Smooth muscle cell (in vitro differentiated cells): ENCODE measurements at regions not wholly inside any gene's neighbourhood (a gene's known extent, or its start where the extent isn't known, plus 50 kb on each side); places are given as distances from the start of the nearest gene placed in this dataset.
"Not testable (repeated sequence)": the region's sequence is repeated elsewhere in the genome, so short reads cannot be mapped to it uniquely, and the experiment has no call there.

Experiments
- DNase-seq: peaks from one replicate; lab custom pipeline; 2025; ENCODE audit not compliant: unreplicated experiment; lab: John Stamatoyannopoulos, UW
- H2AFZ ChIP-seq: fragments of 200-600 bp; sonication (generic); 2 replicates; pipeline ENCODE4 v1.6.0; 2016; ENCODE audit warnings: antibody characterized with exemption, low read depth, mild to moderate bottlenecking
- H3F3A ChIP-seq: fragments of 200-600 bp; sonication (generic); 2 replicates; pipeline ENCODE4 v1.6.0; 2017; ENCODE audit warnings: antibody characterized with exemption, low read depth
- H3K27ac ChIP-seq: fragments of 200-600 bp; sonication (generic); 2 replicates; pipeline ENCODE4 v1.5.1; 2016; ENCODE audit warnings: low read depth, mild to moderate bottlenecking
- H3K27me3 ChIP-seq: fragments of 200-600 bp; sonication (generic); 2 replicates; pipeline ENCODE4 v1.6.1; 2016; ENCODE audit warnings: low read depth, mild to moderate bottlenecking
- H3K36me3 ChIP-seq: fragments of 200-600 bp; sonication (generic); 2 replicates; pipeline ENCODE4 v1.5.1; 2016; ENCODE audit warnings: low read depth
- H3K4me1 ChIP-seq: fragments of 200-600 bp; sonication (generic); 2 replicates; pipeline ENCODE4 v1.5.1; 2016; ENCODE audit warnings: low read depth
- H3K4me2 ChIP-seq: fragments of 200-600 bp; sonication (generic); 2 replicates; pipeline ENCODE4 v1.6.0; 2016; ENCODE audit warnings: mild to moderate bottlenecking
- H3K4me3 ChIP-seq: fragments of 200-600 bp; sonication (generic); 2 replicates; pipeline ENCODE4 v1.5.1; 2016; ENCODE audit warnings: mild to moderate bottlenecking
- H3K79me2 ChIP-seq: fragments of 200-600 bp; sonication (generic); 2 replicates; pipeline ENCODE4 v1.6.0; 2016; ENCODE audit warnings: low read depth, mild to moderate bottlenecking
- H3K9ac ChIP-seq: fragments of 200-600 bp; sonication (generic); 2 replicates; pipeline ENCODE4 v1.6.0; 2016; ENCODE audit warnings: low read depth
- H3K9me3 ChIP-seq: fragments of 200-600 bp; sonication (generic); replicated peaks from 2 replicates; pipeline ENCODE4 v1.5.1; 2016; ENCODE audit warnings: low read depth
- H4K20me1 ChIP-seq: fragments of 200-600 bp; sonication (generic); 2 replicates; pipeline ENCODE4 v1.6.0; 2016; ENCODE audit warnings: low read depth
- CTCF ChIP-seq: fragments of 200-600 bp; sonication (generic); IDR thresholded peaks from 2 replicates; pipeline ENCODE4 v1.5.1; 2017; ENCODE audit warnings: borderline replicate concordance, mild to moderate bottlenecking, antibody characterized with exemption; ENCODE audit not compliant: insufficient read depth, poor library complexity, severe bottlenecking
- WGBS: methylation state at CpG from one replicate; pipeline ENCODE4 v1.1.7; 2016; ENCODE audit warnings: low lambda C conversion rate; 5-methylcytosine and 5-hydroxymethylcytosine counted together

GRCh38 chr4:162838671-162839070 is 328.0 kb downstream of the NAF1 start:
- H3K4me1 ChIP-seq: no peaks in the 10 kb centered on the region
- no peaks in the 10 kb centered on the region for H3F3A ChIP-seq
- no peaks in the 10 kb centered on the region for H3K9me3 ChIP-seq
- no peak for TF ChIP-seq CTCF
- H3K79me2 ChIP-seq: no peaks in the 10 kb centered on the region
- no peaks in the 10 kb centered on the region for H3K27me3 ChIP-seq
- H3K27ac ChIP-seq: no peak overlapping the region
- WGBS: 65% methylated on average over 1 of the region's 1 CpG
- no peak overlapping the region for H3K9ac ChIP-seq
- H3K4me2 ChIP-seq: no peak overlapping the region
- no peak overlapping the region for H3K4me3 ChIP-seq
- no peak for DNase-seq
- no peaks in the 10 kb centered on the region for H3K36me3 ChIP-seq
- H2AFZ ChIP-seq: no peak overlapping the region
- H4K20me1 ChIP-seq: no peaks in the 10 kb centered on the region

- no peak overlapping the region for H3K4me3 ChIP-seq
- 97% methylated on average over 1 of the region's 1 CpG for WGBS
- no peak overlapping the region for H3K27ac ChIP-seq
- no peak for DNase-seq
- no peak overlapping the region for H2AFZ ChIP-seq
- no peaks in the 10 kb centered on the region for H3F3A ChIP-seq
- H4K20me1 ChIP-seq: no peaks in the 10 kb centered on the region
- no peaks in the 10 kb centered on the region for H3K27me3 ChIP-seq
- no peaks in the 10 kb centered on the region for H3K9me3 ChIP-seq
- no peaks in the 10 kb centered on the region for H3K79me2 ChIP-seq
- H3K4me2 ChIP-seq: no peak overlapping the region
- H3K36me3 ChIP-seq: no peaks in the 10 kb centered on the region
- H3K4me1 ChIP-seq: no peaks in the 10 kb centered on the region
- TF ChIP-seq CTCF: no peak
- no peak overlapping the region for H3K9ac ChIP-seq
These were observed 329.0 kb downstream of the NAF1 start for GRCh38 chr4:162837679-162838078.

GRCh38 chr4:162837241-162837640 is 329.4 kb downstream of the NAF1 start:
- Histone ChIP-seq H3F3A (no peaks in the 10 kb centered on the region), H2AFZ (no peak overlapping the region), H3K4me2 (peak overlapping the region; percentile 7), H3K4me1 (no peaks in the 10 kb centered on the region), H3K27ac (no peak overlapping the region), H3K79me2 (no peaks in the 10 kb centered on the region), H4K20me1 (no peaks in the 10 kb centered on the region), H3K36me3 (no peaks in the 10 kb centered on the region), H3K4me3 (no peak overlapping the region), H3K9ac (no peak overlapping the region), H3K9me3 (no peaks in the 10 kb centered on the region), H3K27me3 (no peaks in the 10 kb centered on the region)
- TF ChIP-seq CTCF: no peak
- no peak for DNase-seq
- 75% methylated on average over 1 of the region's 1 CpG for WGBS

- no peaks in the 10 kb centered on the region for H3K4me1 ChIP-seq
- TF ChIP-seq CTCF: no peak
- H3K27me3 ChIP-seq: no peaks in the 10 kb centered on the region
- H3K36me3 ChIP-seq: no peaks in the 10 kb centered on the region
- DNase-seq: no peak
- no peaks in the 10 kb centered on the region for H3K9me3 ChIP-seq
- no peak overlapping the region for H3K9ac ChIP-seq
- H3K4me3 ChIP-seq: no peak overlapping the region
- H3K27ac ChIP-seq: no peak overlapping the region
- H2AFZ ChIP-seq: no peak overlapping the region
- 25% methylated on average over 2 of the region's 2 CpGs for whole genome bisulfite sequencing
- H3K4me2 ChIP-seq: peak overlapping the region; percentile 7
- H4K20me1 ChIP-seq: no peaks in the 10 kb centered on the region
- H3K79me2 ChIP-seq: no peaks in the 10 kb centered on the region
- no peaks in the 10 kb centered on the region for H3F3A ChIP-seq
These were observed 329.9 kb downstream of the NAF1 start for GRCh38 chr4:162836773-162837172.

GRCh38 chr4:162836258-162836657 is 330.4 kb downstream of the NAF1 start:
- H3K4me3 ChIP-seq, H3K36me3 ChIP-seq, DNase-seq, H3K9me3 ChIP-seq, H3F3A ChIP-seq, H3K4me2 ChIP-seq, H2AFZ ChIP-seq, H3K27me3 ChIP-seq, H3K27ac ChIP-seq, H3K79me2 ChIP-seq, H3K4me1 ChIP-seq, H4K20me1 ChIP-seq, H3K9ac ChIP-seq: not testable (repeated sequence)
- WGBS: 92% methylated on average over 6 of the region's 6 CpGs
